Hepatocyte (in vitro differentiated cells): ENCODE measurements at regions not wholly inside any gene's neighbourhood (a gene's known extent, or its start where the extent isn't known, plus 50 kb on each side); places are given as distances from the start of the nearest gene placed in this dataset.

Experiments used
- DNase-seq: peaks from one replicate; pipeline ENCODE4 v3.0.0-alpha.2; 2016; ENCODE audit warnings: low spot score
- H2AFZ ChIP-seq: fragments of 200-600 bp; sonication (generic); 2 replicates; pipeline ENCODE4 v1.6.0; 2016; ENCODE audit warnings: antibody characterized with exemption, mild to moderate bottlenecking
- H3K27ac ChIP-seq: fragments of 200-600 bp; sonication (generic); 2 replicates; pipeline ENCODE4 v1.5.1; 2016; ENCODE audit warnings: mild to moderate bottlenecking
- H3K27me3 ChIP-seq: fragments of 200-600 bp; sonication (generic); 2 replicates; pipeline ENCODE4 v1.6.1; 2016
- H3K36me3 ChIP-seq: fragments of 200-600 bp; sonication (generic); replicated peaks from 2 replicates; pipeline ENCODE4 v1.5.1; 2016; ENCODE audit warnings: low read depth; ENCODE audit not compliant: insufficient read depth
- H3K4me1 ChIP-seq: fragments of 200-600 bp; sonication (generic); 2 replicates; pipeline ENCODE4 v1.5.1; 2016; ENCODE audit warnings: mild to moderate bottlenecking, moderate library complexity; ENCODE audit not compliant: insufficient read depth
- H3K4me2 ChIP-seq: fragments of 200-600 bp; sonication (generic); 2 replicates; pipeline ENCODE4 v1.6.0; 2016
- H3K4me3 ChIP-seq: fragments of 200-600 bp; sonication (generic); 2 replicates; pipeline ENCODE4 v1.5.1; 2016; ENCODE audit warnings: mild to moderate bottlenecking
- H3K79me2 ChIP-seq: fragments of 200-600 bp; sonication (generic); 2 replicates; pipeline ENCODE4 v1.6.0; 2017; ENCODE audit warnings: mild to moderate bottlenecking
- H3K9me2 ChIP-seq: fragments of 200-600 bp; sonication (generic); replicated peaks from 2 replicates; pipeline ENCODE4 v1.6.0; 2017; ENCODE audit warnings: mild to moderate bottlenecking; ENCODE audit not compliant: insufficient read depth
- H3K9me3 ChIP-seq: fragments of 200-600 bp; sonication (generic); 2 replicates; pipeline ENCODE4 v1.5.1; 2016; ENCODE audit warnings: low read depth, mild to moderate bottlenecking
- H4K20me1 ChIP-seq: fragments of 200-600 bp; sonication (generic); 2 replicates; pipeline ENCODE4 v1.6.0; 2016; ENCODE audit warnings: mild to moderate bottlenecking; ENCODE audit not compliant: insufficient read depth, poor library complexity, severe bottlenecking
- CTCF ChIP-seq: fragments of 200-600 bp; sonication (generic); IDR thresholded peaks from 2 replicates; pipeline ENCODE4 v1.5.1; 2016; ENCODE audit warnings: antibody characterized with exemption, mild to moderate bottlenecking; ENCODE audit not compliant: poor library complexity
- EZH2 ChIP-seq: fragments of 200-600 bp; sonication (generic); IDR thresholded peaks from 2 replicates; pipeline ENCODE4 v1.6.1; 2016; ENCODE audit warnings: antibody characterized with exemption, mild to moderate bottlenecking, borderline replicate concordance
- EZH2phosphoT487 ChIP-seq: fragments of 200-600 bp; sonication (generic); IDR thresholded peaks from one replicate; pipeline ENCODE4 v1.6.1; 2018; ENCODE audit warnings: antibody characterized with exemption, mild to moderate bottlenecking, low read depth, moderate library complexity; ENCODE audit not compliant: unreplicated experiment, severe bottlenecking
- WGBS: methylation state at CpG from one replicate; pipeline ENCODE4 v1.1.6; 2016; ENCODE audit warnings: low lambda C conversion rate; ENCODE audit errors: missing lambda C conversion rate; 5-methylcytosine and 5-hydroxymethylcytosine counted together

GRCh38 chr3:178304758-178305467, 231.3 kb upstream of the KCNMB2 start:
- Histone ChIP-seq H3K79me2 (no peaks in the 10 kb centered on the region), H3K9me3 (no peaks in the 10 kb centered on the region), H3K27me3 (no peaks in the 10 kb centered on the region), H3K27ac (no peak overlapping the region), H2AFZ (no peak overlapping the region), H3K36me3 (no peaks in the 10 kb centered on the region), H3K4me3 (no peak overlapping the region), H4K20me1 (no peaks in the 10 kb centered on the region), H3K4me2 (no peak overlapping the region), H3K9me2 (no peaks in the 10 kb centered on the region), H3K4me1 (no peaks in the 10 kb centered on the region)
- WGBS = 80% methylated on average over 1 of the region's 1 CpG
- DNase-seq = no peak
- TF ChIP-seq EZH2 (no peak), EZH2phosphoT487 (no peak), CTCF (no peak)

- no peak for TF ChIP-seq EZH2phosphoT487
- TF ChIP-seq EZH2 = no peak
- TF ChIP-seq CTCF = no peak
- H2AFZ ChIP-seq = no peak overlapping the region
- no peaks in the 10 kb centered on the region for H3K4me1 ChIP-seq
- H3K4me2 ChIP-seq = no peak overlapping the region
- H4K20me1 ChIP-seq = no peaks in the 10 kb centered on the region
- no peaks in the 10 kb centered on the region for H3K27me3 ChIP-seq
- 65% methylated on average over 3 of the region's 3 CpGs for WGBS
- H3K27ac ChIP-seq = no peak overlapping the region
- DNase-seq = no peak
- H3K4me3 ChIP-seq = no peak overlapping the region
- H3K9me2 ChIP-seq = no peaks in the 10 kb centered on the region
- H3K9me3 ChIP-seq = no peaks in the 10 kb centered on the region
- no peaks in the 10 kb centered on the region for H3K36me3 ChIP-seq
- no peaks in the 10 kb centered on the region for H3K79me2 ChIP-seq
These were observed 229.7 kb upstream of the KCNMB2 start for GRCh38 chr3:178306432-178307115.

GRCh38 chr3:178308771-178309170, 227.5 kb upstream of the KCNMB2 start:
- Histone ChIP-seq H3K4me1 (no peaks in the 10 kb centered on the region), H3K9me3 (no peaks in the 10 kb centered on the region), H3K79me2 (no peaks in the 10 kb centered on the region), H3K9me2 (no peaks in the 10 kb centered on the region), H3K4me2 (no peak overlapping the region), H3K4me3 (no peak overlapping the region), H2AFZ (no peak overlapping the region), H3K27me3 (no peaks in the 10 kb centered on the region), H3K27ac (no peak overlapping the region), H4K20me1 (no peaks in the 10 kb centered on the region), H3K36me3 (no peaks in the 10 kb centered on the region)
- 87% methylated on average over 2 of the region's 2 CpGs for WGBS
- DNase-seq = no peak
- TF ChIP-seq EZH2 (no peak), EZH2phosphoT487 (no peak), CTCF (no peak)
